Testis (tissue), 2 donors: ENCODE measurements at regions not wholly inside any gene's neighbourhood (a gene's known extent, or its start where the extent isn't known, plus 50 kb on each side); places are given as distances from the start of the nearest gene placed in this dataset.

Source experiments
- POLR2A ChIP-seq: fragments of 450-650 bp; IDR thresholded peaks from one replicate; pipeline ENCODE4 v1.6.1; 2017; ENCODE audit warnings: antibody characterized with exemption, mild to moderate bottlenecking, moderate library complexity
- TF ChIP-seq, protein P1 (sequence below), 3 experiments: fragments of 450-650 bp in 2 of 3; fragments of 200-600 bp in 1 of 3; sonication (generic) in 1 of 3; IDR thresholded peaks; one replicate each; pipeline ENCODE4 v1.5.1; 2016 to 2019; ENCODE audit warnings: antibody characterized with exemption in 3 of 3, mild to moderate bottlenecking in 2 of 3, moderate library complexity in 1 of 3

DNA sequence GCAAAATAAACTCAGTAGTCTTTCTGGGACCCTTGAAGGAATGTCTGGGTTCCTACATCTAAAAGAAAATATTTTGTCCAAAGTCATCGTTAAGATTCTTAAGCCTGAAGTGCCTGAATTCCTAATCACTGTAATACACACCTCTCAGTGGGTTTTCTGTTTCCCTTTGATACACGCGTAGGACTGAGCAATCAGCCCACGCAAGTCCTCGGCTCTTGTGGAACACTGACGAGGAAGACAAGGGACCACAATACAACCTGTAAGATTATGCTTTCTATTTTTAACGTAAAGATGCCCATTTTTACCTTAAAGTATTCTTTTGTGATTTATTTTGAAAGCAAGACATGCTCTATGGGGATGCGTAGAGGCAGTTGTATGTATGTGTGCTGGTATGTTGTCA lies 472.8 kb upstream of the CELF2 start:
- TF ChIP-seq, protein P1, sequence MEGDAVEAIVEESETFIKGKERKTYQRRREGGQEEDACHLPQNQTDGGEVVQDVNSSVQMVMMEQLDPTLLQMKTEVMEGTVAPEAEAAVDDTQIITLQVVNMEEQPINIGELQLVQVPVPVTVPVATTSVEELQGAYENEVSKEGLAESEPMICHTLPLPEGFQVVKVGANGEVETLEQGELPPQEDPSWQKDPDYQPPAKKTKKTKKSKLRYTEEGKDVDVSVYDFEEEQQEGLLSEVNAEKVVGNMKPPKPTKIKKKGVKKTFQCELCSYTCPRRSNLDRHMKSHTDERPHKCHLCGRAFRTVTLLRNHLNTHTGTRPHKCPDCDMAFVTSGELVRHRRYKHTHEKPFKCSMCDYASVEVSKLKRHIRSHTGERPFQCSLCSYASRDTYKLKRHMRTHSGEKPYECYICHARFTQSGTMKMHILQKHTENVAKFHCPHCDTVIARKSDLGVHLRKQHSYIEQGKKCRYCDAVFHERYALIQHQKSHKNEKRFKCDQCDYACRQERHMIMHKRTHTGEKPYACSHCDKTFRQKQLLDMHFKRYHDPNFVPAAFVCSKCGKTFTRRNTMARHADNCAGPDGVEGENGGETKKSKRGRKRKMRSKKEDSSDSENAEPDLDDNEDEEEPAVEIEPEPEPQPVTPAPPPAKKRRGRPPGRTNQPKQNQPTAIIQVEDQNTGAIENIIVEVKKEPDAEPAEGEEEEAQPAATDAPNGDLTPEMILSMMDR (IDR thresholded peaks at IDR 0.05) = no peak
- TF ChIP-seq POLR2A = no peak
